ENCODE measurements at regions not wholly inside any gene's neighbourhood (a gene's known extent, or its start where the extent isn't known, plus 50 kb on each side); places are given as distances from the start of the nearest gene placed in this dataset.

DNA sequence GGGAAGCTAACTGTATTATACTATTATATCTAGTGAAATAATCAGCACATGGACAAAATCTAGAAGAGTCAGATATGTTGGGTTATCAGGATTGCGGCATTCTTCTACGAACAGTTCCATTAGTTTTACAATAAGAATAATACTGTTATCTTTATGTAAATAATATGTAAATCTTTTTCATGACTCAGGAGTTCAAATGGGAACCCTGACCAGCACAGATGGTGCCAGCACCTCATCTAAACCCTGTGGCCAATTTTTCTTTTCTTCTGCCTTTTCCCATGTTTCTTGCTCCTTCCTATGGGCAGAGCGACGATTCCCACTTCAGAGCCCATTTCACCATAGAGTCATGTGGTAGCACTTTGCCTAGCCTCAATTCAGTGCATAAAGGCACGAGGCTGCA lies 68.4 kb upstream of the CYP2D6 start:
- peaks cover 90% of the 10 kb centered on the region for H3K79me2 ChIP-seq (ENCODE audit: low read length)
- intact Hi-C loops (cut with micrococcal nuclease): no loop called here
- no peaks in the 10 kb centered on the region for H3K9me3 ChIP-seq (ENCODE audit: low read length)
- H3K4me1 ChIP-seq (ENCODE audit: insufficient read depth, low read length): no peaks in the 10 kb centered on the region; the same call in 1 of the 2 replicates
- H4K20me1 ChIP-seq (ENCODE audit: low read length): no peaks in the 10 kb centered on the region
- no TSS peak for BruUV-seq (replicated peaks)
- CTCF ChIA-PET: no interaction called here
- TF ChIP-seq, protein P1, sequence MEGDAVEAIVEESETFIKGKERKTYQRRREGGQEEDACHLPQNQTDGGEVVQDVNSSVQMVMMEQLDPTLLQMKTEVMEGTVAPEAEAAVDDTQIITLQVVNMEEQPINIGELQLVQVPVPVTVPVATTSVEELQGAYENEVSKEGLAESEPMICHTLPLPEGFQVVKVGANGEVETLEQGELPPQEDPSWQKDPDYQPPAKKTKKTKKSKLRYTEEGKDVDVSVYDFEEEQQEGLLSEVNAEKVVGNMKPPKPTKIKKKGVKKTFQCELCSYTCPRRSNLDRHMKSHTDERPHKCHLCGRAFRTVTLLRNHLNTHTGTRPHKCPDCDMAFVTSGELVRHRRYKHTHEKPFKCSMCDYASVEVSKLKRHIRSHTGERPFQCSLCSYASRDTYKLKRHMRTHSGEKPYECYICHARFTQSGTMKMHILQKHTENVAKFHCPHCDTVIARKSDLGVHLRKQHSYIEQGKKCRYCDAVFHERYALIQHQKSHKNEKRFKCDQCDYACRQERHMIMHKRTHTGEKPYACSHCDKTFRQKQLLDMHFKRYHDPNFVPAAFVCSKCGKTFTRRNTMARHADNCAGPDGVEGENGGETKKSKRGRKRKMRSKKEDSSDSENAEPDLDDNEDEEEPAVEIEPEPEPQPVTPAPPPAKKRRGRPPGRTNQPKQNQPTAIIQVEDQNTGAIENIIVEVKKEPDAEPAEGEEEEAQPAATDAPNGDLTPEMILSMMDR (conservative IDR thresholded peaks at IDR 0.05; ENCODE audit: low read depth, low read length): no peak
- TF ChIP-seq EZH2 (IDR thresholded peaks at IDR 0.05; ENCODE audit: low read length, unreplicated experiment): no peak
- no peak for TF ChIP-seq EZH2phosphoT487 (IDR thresholded peaks at IDR 0.05; ENCODE audit: borderline replicate concordance, low read length)
- no peak overlapping the region for H3K4me2 ChIP-seq (ENCODE audit: low read length)
- no peak overlapping the region for H3K4me3 ChIP-seq (ENCODE audit: low read length)
- no peak overlapping the region for H3K27ac ChIP-seq (ENCODE audit: low read length)
- H3K9me2 ChIP-seq (replicated peaks; ENCODE audit: low read length): no peaks in the 10 kb centered on the region
- no peak overlapping the region for H3K9ac ChIP-seq (ENCODE audit: low read length)
- DNase-seq: no peak
- POLR2A ChIA-PET (ENCODE audit: unreplicated experiment): no interaction called here
- no peak overlapping the region for H2AFZ ChIP-seq (ENCODE audit: low read length)
- H3K36me3 ChIP-seq (ENCODE audit: low read depth, low read length): no peaks in the 10 kb centered on the region; the same call in 1 of the 2 replicates
- ATAC-seq: no peak
- no peaks in the 10 kb centered on the region for H3F3A ChIP-seq (ENCODE audit: low read length, unreplicated experiment)
- H3K27me3 ChIP-seq (ENCODE audit: low read length): no peaks in the 10 kb centered on the region

- H3K4me1 ChIP-seq (ENCODE audit: insufficient read depth, low read length): no peaks in the 10 kb centered on the region; the same call in 1 of the 2 replicates
- BruUV-seq (replicated peaks): no TSS peak
- POLR2A ChIA-PET (ENCODE audit: unreplicated experiment): no interaction called here
- H3K4me2 ChIP-seq (ENCODE audit: low read length): no peak overlapping the region
- no peak overlapping the region for H3K27ac ChIP-seq (ENCODE audit: low read length)
- H4K20me1 ChIP-seq (ENCODE audit: low read length): no peaks in the 10 kb centered on the region
- H3K4me3 ChIP-seq (ENCODE audit: low read length): no peak overlapping the region
- intact Hi-C loops (cut with micrococcal nuclease): no loop called here
- CTCF ChIA-PET: no interaction called here
- H3K9me3 ChIP-seq (ENCODE audit: low read length): no peaks in the 10 kb centered on the region
- H2AFZ ChIP-seq (ENCODE audit: low read length): no peak overlapping the region
- H3K36me3 ChIP-seq (ENCODE audit: low read depth, low read length): no peaks in the 10 kb centered on the region; the same call in 1 of the 2 replicates
- no peaks in the 10 kb centered on the region for H3K27me3 ChIP-seq (ENCODE audit: low read length)
- no peak for ATAC-seq
- peaks cover 93% of the 10 kb centered on the region for H3K79me2 ChIP-seq (ENCODE audit: low read length)
- no peaks in the 10 kb centered on the region for H3F3A ChIP-seq (ENCODE audit: low read length, unreplicated experiment)
- no peaks in the 10 kb centered on the region for H3K9me2 ChIP-seq (replicated peaks; ENCODE audit: low read length)
- TF ChIP-seq EZH2 (IDR thresholded peaks at IDR 0.05; ENCODE audit: low read length, unreplicated experiment): no peak
- no peak for TF ChIP-seq EZH2phosphoT487 (IDR thresholded peaks at IDR 0.05; ENCODE audit: borderline replicate concordance, low read length)
- TF ChIP-seq, protein P1 (conservative IDR thresholded peaks at IDR 0.05; ENCODE audit: low read depth, low read length): no peak
- no peak overlapping the region for H3K9ac ChIP-seq (ENCODE audit: low read length)
- no peak for DNase-seq
These were observed 67.6 kb upstream of the CYP2D6 start for GRCh38 chr22:42198226-42198625.

GRCh38 chr22:42196454-42196853 lies 65.8 kb upstream of the CYP2D6 start:
- Histone ChIP-seq H2AFZ (ENCODE audit: low read length) (no peak overlapping the region), H3K27me3 (ENCODE audit: low read length) (no peaks in the 10 kb centered on the region), H3F3A (ENCODE audit: low read length, unreplicated experiment) (no peaks in the 10 kb centered on the region), H3K79me2 (ENCODE audit: low read length) (peaks cover 91% of the 10 kb centered on the region), H3K27ac (ENCODE audit: low read length) (no peak overlapping the region), H3K4me3 (ENCODE audit: low read length) (no peak overlapping the region), H3K9ac (ENCODE audit: low read length) (no peak overlapping the region), H3K36me3 (ENCODE audit: low read depth, low read length) (no peaks in the 10 kb centered on the region), H3K4me2 (ENCODE audit: low read length) (no peak overlapping the region), H3K4me1 (ENCODE audit: insufficient read depth, low read length) (no peaks in the 10 kb centered on the region; the same call in 1 of the 2 replicates), H3K9me3 (ENCODE audit: low read length) (no peaks in the 10 kb centered on the region), H4K20me1 (ENCODE audit: low read length) (no peaks in the 10 kb centered on the region), H3K9me2 (replicated peaks; ENCODE audit: low read length) (no peaks in the 10 kb centered on the region)
- ChIA-PET CTCF (no interaction called here), POLR2A (ENCODE audit: unreplicated experiment) (no interaction called here)
- no peak for DNase-seq
- TF ChIP-seq EZH2phosphoT487 (IDR thresholded peaks at IDR 0.05; ENCODE audit: borderline replicate concordance, low read length) (no peak), EZH2 (IDR thresholded peaks at IDR 0.05; ENCODE audit: low read length, unreplicated experiment) (no peak)
- TF ChIP-seq, protein P1 (conservative IDR thresholded peaks at IDR 0.05; ENCODE audit: low read depth, low read length): no peak
- intact Hi-C loops (cut with micrococcal nuclease): no loop called here
- no TSS peak for BruUV-seq (replicated peaks)
- ATAC-seq: no peak

Measured in PC-3 (cell line).